NCI-H1092 (cell line): ENCODE measurements at regions not wholly inside any gene's neighbourhood (a gene's known extent, or its start where the extent isn't known, plus 50 kb on each side); places are given as distances from the start of the nearest gene placed in this dataset.
A peak's percentile ranks its signal among the peaks of the same experiment; 100 is the strongest.

ENCODE experiments used
- DNase-seq: peaks from one replicate; lab custom pipeline; 2025; lab: John Stamatoyannopoulos, UW

GRCh38 chr15:81524496-81524895 is 150.5 kb upstream of the TMC3 start:
- DNase-seq: no peak

GRCh38 chr15:81523867-81524266 is 149.9 kb upstream of the TMC3 start:
- no peak for DNase-seq

- DNase-seq: no peak
Observed at GRCh38 chr15:81520480-81520879, 146.5 kb upstream of the TMC3 start.

GRCh38 chr15:81516461-81516860 is 142.4 kb upstream of the TMC3 start:
- no peak for DNase-seq

GRCh38 chr15:81516012-81516411 is 142.0 kb upstream of the TMC3 start:
- DNase-seq: no peak

- no peak for DNase-seq
Observed at GRCh38 chr15:81514725-81515124, 140.7 kb upstream of the TMC3 start.

- DNase-seq: no peak
Observed at GRCh38 chr15:81511138-81511537, 137.1 kb upstream of the TMC3 start.

- no peak for DNase-seq
Observed at GRCh38 chr15:81507831-81508230, 133.8 kb upstream of the TMC3 start.

- DNase-seq: no peak
Observed at GRCh38 chr15:81506936-81507335, 132.9 kb upstream of the TMC3 start.

- DNase-seq: no peak
Observed at GRCh38 chr15:81506071-81506470, 132.1 kb upstream of the TMC3 start.

GRCh38 chr15:81504170-81504905 is 130.3 kb upstream of the TMC3 start:
- no peak for DNase-seq

GRCh38 chr15:81502439-81502838 is 128.4 kb upstream of the TMC3 start:
- DNase-seq: no peak

- no peak for DNase-seq
Observed at GRCh38 chr15:81500081-81500480, 126.1 kb upstream of the TMC3 start.

GRCh38 chr15:81498294-81498693 is 124.3 kb upstream of the TMC3 start:
- no peak for DNase-seq

- no peak for DNase-seq
Observed at GRCh38 chr15:81497238-81497637, 123.2 kb upstream of the TMC3 start.

- DNase-seq: no peak
Observed at GRCh38 chr15:81495780-81496467, 121.9 kb upstream of the TMC3 start.

GRCh38 chr15:81492969-81493645 is 119.1 kb upstream of the TMC3 start:
- peak; percentile 62 for DNase-seq

- DNase-seq: peak; percentile 87
Observed at GRCh38 chr15:81492331-81492968, 118.4 kb upstream of the TMC3 start.

GRCh38 chr15:81491414-81492096 is 117.5 kb upstream of the TMC3 start:
- DNase-seq: no peak

- peak; percentile 2 for DNase-seq
Observed at GRCh38 chr15:81485806-81486205, 111.8 kb upstream of the TMC3 start.

- DNase-seq: no peak
Observed at GRCh38 chr15:81484086-81484955, 110.3 kb upstream of the TMC3 start.
